Esophagus muscularis mucosa (tissue), 3 donors: ENCODE measurements at regions not wholly inside any gene's neighbourhood (a gene's known extent, or its start where the extent isn't known, plus 50 kb on each side); places are given as distances from the start of the nearest gene placed in this dataset.

ENCODE experiments used
- CTCF ChIP-seq, 3 experiments: fragments of 200-600 bp in 2 of 3; fragments of 450-650 bp in 1 of 3; sonication (generic) in 2 of 3; IDR thresholded peaks; one replicate each; pipeline ENCODE4 v1.5.1; 2017 to 2019; ENCODE audit warnings: antibody characterized with exemption in 3 of 3, mild to moderate bottlenecking in 2 of 3, moderate library complexity in 1 of 3
- POLR2A ChIP-seq: fragments of 450-650 bp; IDR thresholded peaks from one replicate; pipeline ENCODE4 v1.6.1; 2017; ENCODE audit warnings: antibody characterized with exemption, moderate library complexity, mild to moderate bottlenecking, low read depth

- TF ChIP-seq CTCF (IDR thresholded peaks at IDR 0.05) (no peak), POLR2A (no peak)
Observed at GRCh38 chrX:117059848-117060247, 597.1 kb upstream of the CT83 start.
